ENCODE measurements at regions not wholly inside any gene's neighbourhood (a gene's known extent, or its start where the extent isn't known, plus 50 kb on each side); places are given as distances from the start of the nearest gene placed in this dataset.

DNA sequence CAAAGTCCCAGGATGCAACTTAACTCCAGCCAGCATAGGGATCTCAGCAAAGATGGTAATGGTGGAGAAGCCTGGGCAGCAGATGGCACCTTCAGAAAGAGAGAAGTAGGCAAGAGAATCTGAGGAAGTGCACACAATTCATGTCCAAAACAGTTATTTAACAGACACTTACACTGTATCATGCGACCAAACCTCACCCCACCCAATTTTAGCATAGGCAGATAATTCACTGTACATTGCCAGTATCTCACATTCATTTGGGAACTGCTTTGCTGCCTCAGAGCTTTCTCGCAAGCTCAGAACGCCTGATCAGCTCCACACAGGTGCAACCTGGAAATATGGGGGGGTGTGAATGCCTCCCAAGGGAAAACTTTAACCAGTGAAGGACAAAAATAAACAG, 143.0 kb upstream of the MAOA start:
- H3K27me3 Mint-ChIP-seq (ENCODE audit: unreplicated experiment) = no peaks in the 10 kb centered on the region

DNA sequence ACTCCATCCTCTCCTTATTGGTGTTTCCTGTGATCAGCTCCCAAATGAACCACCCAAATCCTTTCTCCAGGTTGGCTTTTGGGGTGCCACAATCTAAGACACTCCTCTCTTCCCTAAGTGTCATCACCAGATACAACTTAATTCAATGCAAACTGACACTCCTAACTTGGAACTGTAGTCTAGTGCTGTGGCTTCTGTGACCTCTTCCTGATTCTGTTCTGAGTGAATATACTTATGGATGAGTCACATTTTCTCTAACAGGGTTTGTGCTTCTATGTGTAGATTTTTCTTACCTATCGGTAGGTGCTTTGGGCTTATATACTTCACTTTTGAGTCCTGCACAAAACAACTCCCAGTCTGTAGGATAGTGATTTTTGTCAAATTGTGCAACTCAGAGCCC, 141.3 kb upstream of the MAOA start:
- TF ChIP-seq, protein P1, sequence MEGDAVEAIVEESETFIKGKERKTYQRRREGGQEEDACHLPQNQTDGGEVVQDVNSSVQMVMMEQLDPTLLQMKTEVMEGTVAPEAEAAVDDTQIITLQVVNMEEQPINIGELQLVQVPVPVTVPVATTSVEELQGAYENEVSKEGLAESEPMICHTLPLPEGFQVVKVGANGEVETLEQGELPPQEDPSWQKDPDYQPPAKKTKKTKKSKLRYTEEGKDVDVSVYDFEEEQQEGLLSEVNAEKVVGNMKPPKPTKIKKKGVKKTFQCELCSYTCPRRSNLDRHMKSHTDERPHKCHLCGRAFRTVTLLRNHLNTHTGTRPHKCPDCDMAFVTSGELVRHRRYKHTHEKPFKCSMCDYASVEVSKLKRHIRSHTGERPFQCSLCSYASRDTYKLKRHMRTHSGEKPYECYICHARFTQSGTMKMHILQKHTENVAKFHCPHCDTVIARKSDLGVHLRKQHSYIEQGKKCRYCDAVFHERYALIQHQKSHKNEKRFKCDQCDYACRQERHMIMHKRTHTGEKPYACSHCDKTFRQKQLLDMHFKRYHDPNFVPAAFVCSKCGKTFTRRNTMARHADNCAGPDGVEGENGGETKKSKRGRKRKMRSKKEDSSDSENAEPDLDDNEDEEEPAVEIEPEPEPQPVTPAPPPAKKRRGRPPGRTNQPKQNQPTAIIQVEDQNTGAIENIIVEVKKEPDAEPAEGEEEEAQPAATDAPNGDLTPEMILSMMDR (IDR thresholded peaks at IDR 0.05; ENCODE audit: unreplicated experiment) = no peak
- Mint-ChIP-seq H3K36me3 (ENCODE audit: low read depth, unreplicated experiment) (no peaks in the 10 kb centered on the region), H3K4me3 (ENCODE audit: unreplicated experiment) (no peak overlapping the region), H3K9me3 (ENCODE audit: unreplicated experiment) (no peaks in the 10 kb centered on the region), H3K27me3 (ENCODE audit: unreplicated experiment) (no peaks in the 10 kb centered on the region), H3K4me1 (ENCODE audit: unreplicated experiment) (no peaks in the 10 kb centered on the region), H3K27ac (ENCODE audit: unreplicated experiment) (no peak overlapping the region)
- no peak for DNase-seq (ENCODE audit: low spot score)

More for the DNA sequence above, 143.0 kb upstream of the MAOA start:
- Mint-ChIP-seq H3K4me1 (ENCODE audit: unreplicated experiment) (no peaks in the 10 kb centered on the region), H3K27ac (ENCODE audit: unreplicated experiment) (no peak overlapping the region), H3K9me3 (ENCODE audit: unreplicated experiment) (no peaks in the 10 kb centered on the region), H3K4me3 (ENCODE audit: unreplicated experiment) (no peak overlapping the region), H3K36me3 (ENCODE audit: low read depth, unreplicated experiment) (no peaks in the 10 kb centered on the region)
- TF ChIP-seq, protein P1 (IDR thresholded peaks at IDR 0.05; ENCODE audit: unreplicated experiment) = no peak
- no peak for DNase-seq (ENCODE audit: low spot score)

DNA sequence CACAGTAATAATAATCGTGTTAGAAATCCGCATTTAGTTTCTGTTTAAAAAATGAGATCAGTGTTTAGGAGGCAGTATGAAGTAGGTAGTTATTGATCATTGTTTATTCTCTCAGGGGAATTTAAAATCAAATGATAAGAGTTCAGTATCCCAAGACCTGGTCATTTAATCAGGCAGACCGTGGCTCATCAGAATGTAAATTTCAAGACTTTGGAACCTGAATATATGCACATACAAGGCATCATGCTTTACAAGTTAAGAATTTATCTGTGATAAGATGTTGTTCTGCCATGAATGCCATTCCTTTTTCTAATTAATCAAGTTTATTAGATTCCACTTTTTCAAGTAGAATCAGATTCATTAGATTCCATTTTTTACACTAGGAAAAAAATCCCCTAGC, 133.5 kb upstream of the MAOA start:
- H3K9me3 Mint-ChIP-seq (ENCODE audit: unreplicated experiment) = no peaks in the 10 kb centered on the region
- no peaks in the 10 kb centered on the region for H3K27me3 Mint-ChIP-seq (ENCODE audit: unreplicated experiment)
- no peak for DNase-seq (ENCODE audit: low spot score)
- no peak overlapping the region for H3K4me3 Mint-ChIP-seq (ENCODE audit: unreplicated experiment)
- TF ChIP-seq, protein P1 (IDR thresholded peaks at IDR 0.05; ENCODE audit: unreplicated experiment) = no peak
- no peak overlapping the region for H3K27ac Mint-ChIP-seq (ENCODE audit: unreplicated experiment)
- no peaks in the 10 kb centered on the region for H3K4me1 Mint-ChIP-seq (ENCODE audit: unreplicated experiment)
- no peaks in the 10 kb centered on the region for H3K36me3 Mint-ChIP-seq (ENCODE audit: low read depth, unreplicated experiment)

DNA sequence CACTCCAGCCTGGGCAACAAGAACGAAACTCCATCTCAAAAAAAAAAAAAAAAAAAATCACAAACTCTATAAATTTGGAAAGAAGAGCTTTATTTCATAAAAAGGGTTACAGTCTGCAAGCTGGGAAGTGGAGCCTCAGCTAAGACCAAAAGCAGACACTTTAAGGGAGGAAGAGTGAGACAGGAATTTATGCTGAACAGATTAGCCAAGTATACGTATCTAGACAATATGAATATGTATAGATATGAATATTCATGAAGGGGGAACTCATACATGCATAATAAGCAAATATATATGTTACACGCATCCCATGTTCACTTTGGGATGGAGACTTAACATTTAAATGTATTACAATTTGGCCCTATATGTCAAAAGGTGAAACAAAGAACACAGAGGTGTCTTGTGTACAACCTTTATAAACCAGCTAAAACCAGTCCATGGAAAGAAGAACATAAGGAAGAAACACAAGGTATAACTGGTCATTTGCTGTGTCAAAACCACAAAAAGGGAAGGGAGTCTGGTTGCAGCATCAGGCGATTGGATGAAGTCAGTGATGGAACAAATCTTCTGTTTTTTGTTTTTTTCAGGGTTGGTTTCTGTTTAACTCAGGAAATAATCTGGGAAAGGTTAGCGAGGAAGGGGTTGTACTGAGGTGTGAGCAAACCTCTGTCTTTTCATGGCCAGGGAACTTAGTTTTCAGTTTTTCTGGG, 130.0 kb upstream of the MAOA start:
- no peak for DNase-seq (ENCODE audit: low spot score)
- TF ChIP-seq, protein P1 (IDR thresholded peaks at IDR 0.05; ENCODE audit: unreplicated experiment) = no peak
- Mint-ChIP-seq H3K9me3 (ENCODE audit: unreplicated experiment) (no peaks in the 10 kb centered on the region), H3K27me3 (ENCODE audit: unreplicated experiment) (no peaks in the 10 kb centered on the region), H3K36me3 (ENCODE audit: low read depth, unreplicated experiment) (no peaks in the 10 kb centered on the region), H3K4me1 (ENCODE audit: unreplicated experiment) (no peaks in the 10 kb centered on the region), H3K4me3 (ENCODE audit: unreplicated experiment) (no peak overlapping the region), H3K27ac (ENCODE audit: unreplicated experiment) (no peak overlapping the region)

DNA sequence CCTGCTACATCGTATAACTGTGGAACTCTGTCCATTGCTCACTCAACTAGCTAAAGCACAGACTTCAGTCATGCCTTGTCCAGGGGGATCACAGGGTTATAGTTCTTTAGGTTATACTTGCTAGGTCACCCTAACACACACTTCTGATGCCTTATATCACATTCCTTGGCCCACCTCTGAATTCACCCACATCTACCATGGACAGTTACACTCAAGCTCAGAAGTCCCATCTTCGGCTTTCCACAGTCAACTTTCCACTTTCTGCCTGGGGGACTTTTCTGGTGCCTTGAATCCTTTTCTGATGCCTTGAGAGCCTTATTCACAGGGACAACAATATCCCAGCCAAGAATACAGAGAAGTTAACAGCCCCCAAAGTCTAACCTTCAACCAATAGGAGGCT, 129.2 kb upstream of the MAOA start:
- no peak for DNase-seq (ENCODE audit: low spot score)
- no peak overlapping the region for H3K4me3 Mint-ChIP-seq (ENCODE audit: unreplicated experiment)
- H3K27me3 Mint-ChIP-seq (ENCODE audit: unreplicated experiment) = peaks cover 1% of the 10 kb centered on the region
- TF ChIP-seq, protein P1 (IDR thresholded peaks at IDR 0.05; ENCODE audit: unreplicated experiment) = no peak
- H3K9me3 Mint-ChIP-seq (ENCODE audit: unreplicated experiment) = no peaks in the 10 kb centered on the region
- no peak overlapping the region for H3K27ac Mint-ChIP-seq (ENCODE audit: unreplicated experiment)
- no peaks in the 10 kb centered on the region for H3K4me1 Mint-ChIP-seq (ENCODE audit: unreplicated experiment)
- no peaks in the 10 kb centered on the region for H3K36me3 Mint-ChIP-seq (ENCODE audit: low read depth, unreplicated experiment)

Data from endothelial cell (in vitro differentiated cells).